Left kidney (tissue), 1 donor: ENCODE measurements at regions not wholly inside any gene's neighbourhood (a gene's known extent, or its start where the extent isn't known, plus 50 kb on each side); places are given as distances from the start of the nearest gene placed in this dataset.
A peak's percentile ranks its signal among the peaks of the same experiment; 100 is the strongest.
"Not testable (repeated sequence)": the region's sequence is repeated elsewhere in the genome, so short reads cannot be mapped to it uniquely, and the experiment has no call there.

Experiments used
- DNase-seq: peaks from one replicate; pipeline ENCODE4 v3.0.0-alpha.2; 2013

DNA sequence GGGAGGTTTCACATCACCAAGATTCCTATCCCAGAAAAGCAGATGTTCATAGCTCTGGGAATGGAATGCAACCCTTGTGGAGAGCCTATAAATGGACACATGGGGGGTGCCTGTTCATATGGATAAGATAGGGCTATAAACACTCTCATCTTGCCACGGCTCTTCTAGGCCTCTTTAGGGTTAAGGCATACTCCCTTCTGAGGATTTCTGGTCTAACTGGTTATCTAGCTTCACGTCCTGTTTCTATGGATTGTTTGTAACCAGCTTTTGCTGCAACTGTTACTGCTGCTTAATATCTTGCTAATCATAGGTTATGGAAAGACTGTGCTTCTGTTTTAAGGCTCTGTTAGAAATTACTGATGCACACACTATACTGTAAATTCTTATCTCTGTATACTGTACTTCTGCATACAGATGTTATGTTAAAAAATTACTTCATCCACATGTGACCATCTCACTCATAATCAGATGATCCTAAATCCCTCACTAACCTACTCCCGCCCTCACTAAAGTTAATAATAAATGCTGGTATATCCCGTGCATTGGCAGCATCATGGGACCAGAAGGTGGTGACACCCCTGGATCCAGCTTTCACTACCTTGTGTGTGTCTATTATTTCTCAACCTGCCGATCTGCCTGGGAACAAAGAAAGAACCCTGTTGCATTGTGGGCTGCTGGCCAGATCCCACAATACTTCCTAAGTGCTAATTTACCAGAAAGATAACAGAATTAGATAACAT is 68.7 kb downstream of the PRKAB2 start:
- DNase-seq, result not testable (repeated sequence)

DNA sequence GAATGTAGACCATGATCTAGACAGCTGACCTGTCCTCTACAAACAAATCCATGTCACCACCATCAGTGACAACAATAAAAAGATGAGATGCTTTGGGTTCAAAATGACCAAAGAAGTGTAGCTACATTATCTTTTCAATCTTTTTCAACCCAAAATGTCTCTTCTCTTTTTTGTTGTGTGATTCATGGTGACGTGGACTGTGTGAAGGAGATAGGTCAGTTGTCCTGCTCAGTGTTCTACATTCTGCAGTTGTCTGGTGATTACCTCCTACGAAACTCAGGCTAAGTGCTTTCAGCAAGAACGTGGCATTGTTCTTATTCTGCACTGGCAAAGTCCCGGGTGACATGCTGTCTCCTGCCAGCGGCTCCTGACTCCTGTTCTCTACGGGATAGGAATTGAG is 73.1 kb downstream of the PRKAB2 start:
- no peak for DNase-seq

DNA sequence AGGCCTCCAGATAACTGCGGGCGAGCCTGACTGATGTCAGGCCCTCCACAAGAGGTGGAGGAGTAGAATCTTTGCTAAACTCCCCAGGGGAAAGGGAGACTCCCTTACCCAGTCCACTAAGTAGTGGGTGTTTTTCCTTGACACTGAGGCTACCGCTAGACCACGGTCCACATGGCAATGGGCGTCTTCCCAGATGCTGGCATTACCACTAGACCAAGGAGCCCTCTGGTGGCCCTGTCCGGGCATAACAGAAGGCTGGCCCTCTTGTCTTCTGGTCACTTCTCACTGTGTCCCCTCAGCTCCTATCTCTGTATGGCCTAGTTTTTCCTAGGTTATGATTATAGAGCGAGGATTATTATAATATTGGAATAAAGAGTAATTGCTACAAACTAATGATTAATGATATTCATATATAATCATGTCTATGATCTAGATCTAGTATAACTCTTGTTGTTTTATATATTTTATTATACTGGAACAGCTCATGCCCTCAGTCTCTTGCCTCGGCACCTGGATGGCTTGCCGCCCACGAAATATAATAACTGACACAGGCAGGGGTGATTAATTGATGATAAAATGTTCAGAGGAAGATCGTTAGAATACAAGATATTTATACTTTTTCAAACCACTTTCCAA is 73.8 kb downstream of the PRKAB2 start:
- DNase-seq, result not testable (repeated sequence)

DNA sequence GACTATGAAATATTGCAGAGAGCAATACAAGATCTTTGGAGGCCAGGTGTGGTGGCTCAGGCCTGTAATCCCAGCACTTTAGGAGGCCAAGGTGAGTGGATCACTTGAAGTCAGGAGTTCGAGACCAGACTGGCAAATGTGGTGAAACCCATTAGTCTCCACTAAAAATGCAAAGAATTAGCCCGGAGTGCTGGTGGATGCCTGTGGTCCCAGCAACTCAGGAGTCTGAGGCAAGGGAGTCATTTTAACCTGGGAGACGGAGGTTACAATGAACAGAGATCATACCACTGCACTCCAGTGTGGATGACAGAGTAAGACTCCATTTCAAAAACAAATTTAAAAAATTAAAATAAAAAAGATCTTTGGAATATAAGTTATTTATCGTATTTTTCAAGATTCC is 76.6 kb downstream of the PRKAB2 start:
- no peak for DNase-seq

DNA sequence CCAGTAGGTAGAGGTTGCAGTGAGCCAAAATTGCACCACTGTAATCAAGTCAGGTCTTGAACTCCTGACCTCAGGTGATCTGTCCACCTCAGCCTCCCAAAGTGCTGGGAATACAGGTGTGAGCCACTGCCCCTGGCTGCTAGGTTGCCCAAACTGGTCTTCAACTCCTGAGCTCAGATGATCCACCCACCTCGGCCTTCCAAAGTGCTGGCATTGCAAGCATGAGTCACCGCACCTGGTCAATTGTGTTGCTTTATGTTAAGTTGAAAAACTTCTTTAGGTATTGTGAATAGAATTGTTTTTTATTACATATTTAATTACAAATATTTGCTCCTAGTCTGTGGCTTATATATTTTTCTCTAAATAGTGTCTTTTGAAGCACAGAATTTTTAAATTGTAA is 80.5 kb downstream of the PRKAB2 start:
- DNase-seq, result no peak

DNA sequence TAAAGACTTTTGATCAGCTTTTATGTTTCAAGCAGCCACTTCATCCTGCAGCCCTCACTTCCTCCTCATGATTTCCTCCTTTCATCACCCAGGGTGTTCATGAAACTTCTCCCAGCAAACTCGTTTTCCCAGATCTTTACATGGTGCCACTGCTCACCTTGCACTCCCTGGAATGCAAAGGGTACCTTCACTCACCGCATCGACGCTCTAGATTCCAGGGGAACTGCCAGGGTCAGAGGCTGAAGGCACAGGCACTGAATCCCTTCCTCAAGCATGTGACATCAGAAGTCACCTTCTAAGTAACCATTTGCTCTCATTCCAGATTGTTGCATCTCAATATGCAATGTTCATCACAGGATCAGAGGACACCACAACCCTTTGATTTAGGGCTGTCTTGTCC is 82.8 kb downstream of the PRKAB2 start:
- DNase-seq, result no peak

DNA sequence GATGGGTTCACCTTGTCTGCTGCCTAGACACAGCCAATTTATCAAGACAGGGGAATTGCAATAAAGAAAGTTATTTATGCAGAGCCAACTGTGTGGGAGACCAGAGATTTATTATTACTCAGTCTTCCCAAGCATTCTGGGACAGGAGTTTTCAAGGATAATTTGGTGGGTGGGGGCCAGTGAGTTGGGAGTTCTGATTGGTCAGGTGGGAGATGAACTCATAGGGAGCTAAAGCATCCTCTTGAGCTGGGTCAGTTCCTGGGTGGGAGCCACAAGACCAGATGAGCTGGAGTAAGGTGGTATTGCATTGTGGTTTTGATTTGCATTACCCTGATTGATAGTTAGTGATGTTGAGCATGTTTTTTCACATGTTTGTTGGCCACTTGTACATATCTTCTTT is 86.1 kb downstream of the PRKAB2 start:
- DNase-seq, result no peak

DNA sequence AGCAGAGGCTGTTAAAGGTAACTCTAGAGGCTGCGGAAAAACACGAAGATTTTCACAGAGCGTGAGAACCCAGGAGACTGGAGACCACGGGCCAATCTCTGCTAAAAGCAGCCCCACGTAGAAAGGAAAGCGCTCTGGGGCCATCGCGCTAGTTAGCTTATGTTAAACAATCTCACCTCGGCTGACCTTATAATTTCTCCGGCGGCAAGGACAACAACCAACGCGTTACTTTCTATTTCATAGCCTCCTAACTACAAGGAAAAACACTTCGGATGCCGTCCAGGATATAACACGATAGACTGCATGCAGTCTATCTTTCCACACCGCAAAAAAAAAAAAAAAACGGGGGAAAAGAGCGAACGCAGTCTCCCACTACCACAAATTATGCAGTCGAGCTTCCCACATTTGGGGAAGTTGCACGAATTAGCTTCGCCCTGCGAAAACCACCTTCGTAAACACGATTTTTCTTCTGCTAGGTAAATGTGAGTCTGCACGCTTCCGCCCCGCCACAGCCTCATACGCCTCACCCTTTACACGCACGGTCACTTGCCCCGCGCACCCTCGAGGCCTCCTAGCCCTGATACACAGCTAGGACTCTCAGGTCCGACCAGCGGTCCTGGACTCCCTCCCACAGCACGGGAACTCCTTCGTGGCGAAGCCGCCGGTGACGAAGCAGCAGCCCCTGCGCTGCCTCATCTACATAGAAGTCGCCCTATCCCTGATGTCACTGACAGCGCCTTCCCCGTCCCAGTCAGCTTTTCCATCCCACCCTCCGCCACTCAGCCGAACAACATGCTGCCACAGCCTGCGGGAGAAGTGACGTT is 87.8 kb downstream of the PRKAB2 start:
- peak; percentile 71 for DNase-seq

DNA sequence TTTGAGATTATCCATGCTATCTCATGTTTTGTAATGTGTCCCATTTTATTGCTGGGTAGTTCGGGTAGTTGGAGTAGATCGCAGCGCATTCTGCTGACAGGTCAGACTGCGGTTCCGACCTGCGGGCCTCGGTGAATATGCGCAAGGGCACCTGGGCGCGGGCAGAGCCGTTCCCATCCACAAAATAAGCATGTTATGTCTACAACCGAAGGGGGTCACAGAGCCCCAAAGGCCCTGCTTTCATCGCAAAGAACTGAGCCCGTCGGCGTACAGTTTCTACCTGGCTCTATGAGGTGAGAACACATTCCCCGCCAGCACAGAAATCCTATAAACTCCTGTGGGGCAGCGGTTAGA is 88.4 kb downstream of the PRKAB2 start:
- DNase-seq, result no peak

DNA sequence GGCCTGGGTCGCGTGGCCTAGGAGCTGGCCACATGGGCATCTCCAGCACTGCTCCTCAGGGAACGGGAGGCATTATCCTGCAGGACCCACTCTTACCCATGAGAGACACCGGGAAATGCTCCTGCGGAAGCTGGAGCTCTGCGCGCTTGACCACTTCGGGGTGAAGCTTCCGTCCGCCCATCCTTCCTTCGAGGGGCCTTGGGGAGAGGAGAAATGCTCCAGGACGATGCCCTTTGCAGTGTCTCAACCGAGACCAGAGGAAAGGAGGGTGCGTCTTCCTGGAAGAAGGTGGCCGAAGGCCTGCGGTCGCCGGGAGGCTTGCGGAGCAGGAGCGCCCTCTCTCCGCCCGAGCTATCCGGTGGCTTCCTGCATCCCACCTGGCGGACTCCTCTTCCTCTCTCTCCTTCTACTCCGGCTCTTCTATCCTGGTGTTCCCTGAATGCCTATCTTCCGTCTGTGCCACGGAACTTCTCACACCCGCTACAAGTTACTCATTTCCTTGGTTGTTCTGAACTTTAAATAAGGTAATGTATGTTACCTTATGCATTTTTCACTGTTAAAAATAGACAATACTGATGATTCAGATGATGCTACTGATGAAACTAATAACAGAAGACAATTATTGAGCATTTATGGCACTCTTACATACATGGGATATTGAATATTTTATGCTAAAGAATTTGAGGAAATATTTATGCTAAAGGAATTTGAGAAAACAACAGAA is 91.4 kb downstream of the PRKAB2 start:
- no peak for DNase-seq

DNA sequence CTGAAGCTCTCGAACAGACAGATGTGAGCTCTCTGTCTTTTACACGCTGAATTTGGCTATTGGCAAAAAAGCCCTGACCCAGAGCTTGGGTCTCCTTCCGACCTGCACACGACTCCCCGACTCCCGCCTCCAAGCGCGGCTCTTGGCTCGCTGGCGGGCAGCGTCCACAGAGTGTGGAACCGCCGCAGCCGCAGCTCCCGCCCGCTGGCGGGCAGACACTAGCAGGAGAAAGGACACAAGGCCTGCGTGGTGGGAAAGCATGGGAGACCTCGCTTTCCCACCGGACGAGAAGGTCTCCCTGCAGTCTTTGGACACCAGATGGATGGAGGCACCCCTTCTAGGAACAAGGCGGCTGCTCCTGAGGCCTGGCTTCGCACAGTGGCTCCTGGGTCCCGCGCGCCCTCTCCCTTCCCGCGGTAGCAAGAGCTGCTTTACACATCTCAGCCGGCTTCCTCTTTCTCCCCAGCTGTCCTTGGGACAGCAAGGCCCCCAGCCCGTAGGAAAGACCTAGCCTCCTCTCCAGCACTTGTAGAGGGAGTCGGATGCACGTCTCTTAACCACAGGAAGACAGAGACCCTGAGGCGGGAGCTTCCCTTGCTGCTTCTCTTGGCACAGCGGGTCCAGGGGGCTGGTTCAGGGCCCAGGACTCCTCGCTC is 92.1 kb downstream of the PRKAB2 start:
- no peak for DNase-seq

DNA sequence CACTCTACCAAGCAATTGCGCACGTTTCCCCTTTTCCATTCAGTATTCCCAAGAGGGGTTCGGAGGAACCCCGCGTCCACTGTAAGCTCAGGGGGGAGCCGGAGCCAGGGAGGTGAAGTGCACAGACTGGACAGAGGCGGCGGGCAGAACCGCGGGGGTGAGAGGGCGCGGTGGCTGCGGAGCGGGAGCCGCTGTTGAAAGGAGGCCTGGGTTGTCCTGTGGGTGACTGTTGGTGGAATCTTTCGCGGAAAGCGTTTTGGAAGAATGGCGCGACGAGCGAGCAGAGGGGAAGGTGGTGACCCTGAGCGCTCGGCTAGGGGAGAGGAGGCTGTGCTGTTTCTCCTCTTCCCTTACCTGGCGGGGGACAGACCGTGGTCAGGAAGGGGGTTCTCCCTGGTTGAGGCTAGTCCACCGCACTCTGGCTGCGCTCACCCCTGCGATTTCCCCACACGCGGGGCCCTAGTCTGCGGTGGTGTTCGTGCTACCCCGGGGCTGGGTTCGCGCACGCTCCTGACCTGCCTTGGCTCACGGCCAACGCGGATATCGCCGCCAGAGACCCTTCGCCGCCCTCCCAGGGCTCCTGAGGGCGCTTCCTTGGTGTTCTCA is 92.8 kb downstream of the PRKAB2 start:
- no peak for DNase-seq

DNA sequence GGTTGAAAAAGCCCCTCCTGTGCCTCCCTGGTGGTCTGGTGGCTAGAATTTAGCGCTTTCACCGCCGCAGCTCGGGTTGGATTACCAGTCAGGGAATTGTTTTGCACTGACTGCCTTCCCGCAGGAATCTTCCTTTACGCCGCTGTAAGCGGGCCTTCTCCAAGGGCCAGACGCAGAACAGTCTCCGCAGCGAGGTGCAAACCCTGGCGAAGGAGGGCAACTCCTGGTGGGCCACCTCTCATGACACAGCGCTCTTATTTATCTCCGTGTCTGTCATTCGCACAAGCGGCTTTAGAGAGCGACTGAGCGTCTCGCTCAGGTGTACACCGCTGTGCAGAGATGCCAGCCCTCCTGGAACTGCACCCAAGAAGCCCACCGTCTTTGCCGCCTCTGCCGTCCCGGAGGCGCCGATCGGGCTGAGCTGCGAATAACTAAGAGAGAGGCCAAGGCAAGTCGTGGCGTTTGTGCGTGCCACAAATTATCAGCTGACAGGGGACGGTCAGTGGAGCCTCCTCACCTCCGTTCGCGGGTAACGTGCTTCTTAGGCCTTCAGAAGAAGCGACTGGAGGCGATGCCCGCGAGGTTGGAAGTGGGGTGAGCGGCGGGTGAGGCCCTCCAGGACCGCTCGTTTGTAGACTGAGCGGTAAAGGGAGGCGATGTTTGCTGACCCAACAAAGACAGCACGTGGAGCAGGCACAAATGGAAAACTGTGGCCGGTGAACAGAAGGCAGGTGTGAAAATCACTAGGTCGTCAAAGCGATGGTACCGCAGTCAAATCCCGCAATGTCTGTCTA is 93.5 kb downstream of the PRKAB2 start:
- DNase-seq, result no peak

DNA sequence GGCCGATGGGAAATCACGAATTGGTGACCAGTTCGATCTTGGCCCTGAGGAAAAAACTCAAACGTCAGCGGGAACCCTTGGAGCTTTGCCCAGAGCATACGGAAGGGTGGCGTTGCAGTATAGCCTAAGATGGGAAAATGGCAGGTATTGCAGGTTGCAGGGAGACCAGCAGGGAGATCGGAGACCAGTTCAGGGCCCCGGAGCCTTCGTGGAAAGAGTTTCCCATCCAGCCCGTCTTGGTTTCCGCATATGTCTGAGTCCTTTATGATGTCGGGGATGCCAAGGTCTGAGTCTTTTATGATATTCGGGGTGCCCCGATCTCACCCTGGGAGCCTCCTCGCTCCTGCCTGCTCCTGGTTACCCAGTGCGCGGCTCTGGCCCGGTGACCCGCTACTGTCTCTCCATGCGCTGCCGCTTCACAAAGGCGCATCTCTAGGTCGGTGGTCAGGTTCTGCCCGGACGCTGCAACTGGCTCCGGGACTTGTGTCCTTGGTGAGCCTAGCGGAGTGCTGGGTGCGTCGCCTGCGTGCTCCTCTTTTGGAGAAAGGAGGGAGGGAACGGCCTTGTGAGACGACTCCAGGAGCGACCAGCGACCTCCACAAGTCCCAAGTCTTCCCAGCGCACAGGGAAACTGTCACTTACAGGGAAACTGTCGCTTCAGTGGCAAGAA is 94.2 kb downstream of the PRKAB2 start:
- no peak for DNase-seq

DNA sequence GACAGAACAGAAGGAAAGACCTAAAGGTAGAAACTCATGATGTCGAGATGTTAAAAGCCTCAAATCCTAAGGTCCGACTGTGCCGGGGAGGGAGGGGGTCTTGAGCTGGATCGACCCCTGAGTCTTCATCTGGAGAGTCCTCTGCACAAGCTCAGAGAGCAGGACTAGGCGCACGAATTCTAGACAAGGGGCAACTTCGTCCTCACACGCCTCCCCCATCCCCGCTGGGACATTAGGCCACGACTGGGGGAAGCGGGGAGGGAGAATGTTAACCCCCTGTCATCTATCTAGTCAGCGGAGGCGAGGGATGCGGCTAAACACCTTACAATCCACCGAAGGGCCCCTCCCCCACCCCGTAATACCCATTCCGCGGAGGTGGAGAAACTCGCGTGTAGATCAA is 94.7 kb downstream of the PRKAB2 start:
- no peak for DNase-seq

DNA sequence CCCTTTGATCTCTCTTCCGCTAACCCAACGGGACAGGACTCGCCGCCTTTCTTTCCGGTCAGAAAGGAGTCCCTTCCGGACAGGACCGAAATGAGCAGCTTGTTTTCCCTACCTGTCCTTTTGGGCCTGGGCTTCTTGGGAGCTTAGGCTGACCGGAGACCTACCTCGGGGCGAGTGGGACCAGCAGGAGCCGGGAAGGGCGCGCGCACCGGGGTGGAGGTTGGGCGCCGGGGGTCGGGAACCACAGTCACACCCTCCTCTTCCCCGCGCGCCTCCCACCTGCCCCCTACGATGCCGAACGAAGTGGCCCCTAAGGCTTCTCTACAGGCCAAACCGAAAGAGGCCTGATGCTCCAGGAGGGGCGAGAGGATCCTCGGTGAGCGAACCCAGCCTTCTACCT is 95.2 kb downstream of the PRKAB2 start:
- DNase-seq, result no peak

DNA sequence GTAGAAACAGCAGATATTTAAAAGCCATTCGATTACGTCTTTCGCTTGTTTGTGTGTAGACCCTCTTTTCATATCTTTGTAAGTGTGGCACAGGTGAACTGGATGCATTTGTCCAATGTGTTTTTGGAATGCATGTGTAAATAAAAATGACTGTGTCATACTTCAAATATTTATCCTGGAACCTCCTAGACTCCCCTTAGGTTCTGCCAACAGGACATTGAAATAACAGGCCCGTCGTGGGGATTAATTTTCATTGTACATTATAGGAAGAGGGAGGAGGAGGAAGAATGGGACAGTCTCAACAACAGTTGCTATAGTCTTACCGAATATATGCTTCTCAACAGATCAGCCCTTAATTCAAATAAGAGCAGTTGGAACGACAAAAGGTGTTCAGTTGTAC is 95.8 kb downstream of the PRKAB2 start:
- DNase-seq, result no peak

DNA sequence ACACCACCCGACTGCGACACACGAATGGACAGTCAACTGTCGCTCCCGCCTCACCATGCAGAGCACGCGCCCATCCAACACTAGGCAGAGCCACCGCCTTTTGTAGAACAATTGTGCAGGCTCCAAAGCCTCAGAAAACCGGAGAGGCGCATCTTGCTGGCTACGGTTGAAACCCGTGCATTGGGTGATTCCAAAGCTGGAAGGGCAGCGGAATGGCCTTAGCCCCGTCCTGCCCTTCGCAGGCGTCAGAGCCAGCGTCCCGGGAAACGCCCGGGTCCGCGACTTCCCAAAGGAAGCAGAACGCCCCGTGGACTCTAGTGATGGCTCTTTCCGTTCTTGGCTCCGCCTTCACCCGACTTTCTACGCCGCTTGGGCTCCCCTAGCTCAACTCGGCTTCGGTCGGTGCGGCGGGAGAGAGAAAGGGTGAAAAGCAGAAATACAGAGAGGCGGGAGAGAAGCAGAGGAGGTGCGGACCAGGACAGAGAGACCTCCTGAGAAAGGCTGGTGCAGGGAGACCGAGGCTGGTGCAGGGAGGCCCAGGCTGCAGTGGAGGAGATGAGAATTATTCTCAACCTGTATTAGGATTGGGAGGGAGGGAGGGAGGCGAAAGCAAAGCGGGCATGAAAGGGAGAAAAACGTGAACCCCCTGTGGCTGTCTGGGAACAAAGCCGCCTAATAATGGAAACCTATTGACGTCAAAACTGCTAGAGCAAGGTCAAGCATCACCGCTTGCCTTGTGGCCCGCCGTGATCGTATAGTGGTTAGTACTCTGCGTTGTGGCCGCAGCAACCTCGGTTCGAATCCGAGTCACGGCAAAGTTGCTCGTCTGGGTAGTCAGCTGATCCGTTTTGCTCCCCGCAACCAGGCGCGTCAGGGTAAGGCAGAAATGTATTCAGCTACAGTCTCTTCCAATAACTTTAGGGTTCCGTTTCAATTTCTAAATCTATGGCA is 99.5 kb downstream of the PRKAB2 start:
- no peak for DNase-seq

DNA sequence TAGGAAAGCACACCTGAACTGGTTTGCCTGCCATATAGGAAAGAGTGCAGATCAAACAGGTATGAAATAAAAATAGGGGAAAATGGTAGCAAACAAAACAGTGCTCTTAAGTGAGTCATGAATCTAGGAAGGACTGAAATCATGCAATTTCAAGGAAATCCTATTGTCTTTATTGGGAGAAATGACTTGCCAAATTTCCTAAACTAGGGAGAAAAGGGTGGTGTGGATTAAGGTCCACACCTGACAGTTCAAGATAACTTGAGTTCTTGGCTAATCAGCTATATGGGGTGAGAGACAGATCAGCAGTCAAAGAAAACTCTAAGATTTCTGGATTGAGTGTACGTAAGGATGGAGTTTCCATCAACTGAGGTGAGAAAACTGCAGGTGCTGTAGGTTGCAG is 101.1 kb downstream of the PRKAB2 start:
- DNase-seq, result no peak
